ENCODE measurements at regions not wholly inside any gene's neighbourhood (a gene's known extent, or its start where the extent isn't known, plus 50 kb on each side); places are given as distances from the start of the nearest gene placed in this dataset.
"Not testable (repeated sequence)": the region's sequence is repeated elsewhere in the genome, so short reads cannot be mapped to it uniquely, and the experiment has no call there.

DNA sequence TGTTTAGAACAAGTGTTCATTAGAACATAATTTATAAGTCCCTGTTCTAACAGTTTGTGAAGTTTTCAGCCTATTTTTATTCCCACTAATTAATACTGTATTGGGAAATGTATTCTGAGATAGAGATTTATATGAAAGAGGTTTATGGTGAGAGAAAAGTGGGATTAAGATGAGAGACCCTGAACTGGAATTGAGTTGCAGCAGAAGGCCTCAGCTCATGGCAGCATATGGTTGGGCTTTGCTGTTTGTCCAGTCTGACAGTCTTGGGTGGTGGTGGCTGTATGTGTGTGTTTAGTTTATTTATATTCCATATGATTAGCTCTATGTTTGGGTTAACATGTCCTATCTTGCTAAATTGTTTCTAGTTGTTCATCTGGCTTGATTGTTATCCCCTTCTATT is 575.1 kb downstream of the SLITRK5 start:
- DNase-seq: no peak

DNA sequence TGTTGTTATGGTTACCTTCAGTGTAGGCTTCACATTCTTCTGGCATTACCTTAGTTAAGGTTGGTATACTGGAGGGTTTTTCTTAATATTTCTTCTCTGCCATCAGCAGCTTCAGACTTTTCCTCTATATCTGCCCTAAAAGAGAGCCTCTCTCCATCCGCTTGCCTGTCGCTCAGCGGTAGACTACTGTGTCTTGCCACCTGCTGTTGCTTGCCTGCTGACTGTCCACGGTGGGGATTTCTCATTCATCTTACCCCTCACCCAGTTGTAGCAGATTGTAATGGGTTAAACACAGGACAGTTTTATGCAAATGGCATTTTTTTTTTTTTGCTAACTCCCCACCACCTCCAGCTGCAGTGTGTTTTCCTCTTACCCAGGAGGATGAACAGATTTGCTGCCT is 577.2 kb downstream of the SLITRK5 start:
- DNase-seq: no peak

DNA sequence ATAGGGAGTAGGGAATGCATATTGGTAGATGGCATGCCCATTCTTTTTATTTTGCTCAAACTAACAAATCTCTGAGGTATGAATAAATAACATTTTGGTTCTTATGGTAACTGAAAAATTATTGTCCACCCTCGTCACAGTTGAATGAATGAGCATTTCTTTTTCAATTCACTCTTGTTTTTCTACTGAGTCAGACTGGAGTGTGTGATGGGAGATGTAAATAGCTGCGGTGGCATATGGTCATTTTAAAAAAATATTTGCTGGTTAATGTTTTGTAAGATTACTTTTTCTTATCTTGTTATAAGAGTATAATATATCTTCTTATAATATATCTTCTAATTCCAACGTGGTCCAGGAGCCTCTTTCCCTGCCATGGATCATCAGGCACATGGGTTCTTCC is 586.5 kb downstream of the SLITRK5 start:
- DNase-seq: no peak

DNA sequence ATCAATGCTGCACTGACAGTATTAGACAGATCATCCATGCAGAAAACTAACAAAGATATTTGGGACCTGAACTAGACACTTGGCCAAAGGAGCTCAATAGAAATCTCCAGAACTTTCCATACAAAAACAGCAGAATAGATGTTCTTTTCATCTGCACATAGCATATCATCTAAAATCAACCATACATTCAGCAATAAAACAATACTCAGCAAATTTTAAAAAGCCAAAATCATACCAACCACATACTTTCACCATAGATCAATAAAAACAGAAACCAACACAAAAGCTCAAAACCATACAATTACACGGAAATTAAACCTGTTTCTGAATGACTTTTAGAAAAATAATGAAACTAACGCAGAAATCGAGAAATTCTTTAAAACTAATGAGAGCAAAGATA is 592.6 kb downstream of the SLITRK5 start:
- no peak for DNase-seq

DNA sequence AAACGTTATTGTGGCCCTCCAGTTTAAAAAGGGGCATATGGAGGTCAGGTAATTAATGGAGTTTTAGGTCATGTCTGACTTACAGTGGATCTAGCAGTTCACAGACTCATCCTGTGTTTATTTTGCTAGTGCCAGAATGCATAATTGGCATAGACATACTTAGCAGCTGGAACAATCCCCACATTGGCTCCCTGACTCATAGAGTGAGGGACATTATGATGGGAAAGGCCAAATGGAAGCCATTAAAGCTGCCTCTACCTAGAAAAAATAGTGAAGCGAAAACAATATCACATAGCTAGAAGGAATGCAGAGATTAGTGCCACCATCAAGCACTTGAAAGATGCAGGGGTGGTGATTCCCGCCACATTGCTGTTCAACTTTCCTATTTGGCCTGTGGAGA is 610.7 kb downstream of the SLITRK5 start:
- DNase-seq: no peak

DNA sequence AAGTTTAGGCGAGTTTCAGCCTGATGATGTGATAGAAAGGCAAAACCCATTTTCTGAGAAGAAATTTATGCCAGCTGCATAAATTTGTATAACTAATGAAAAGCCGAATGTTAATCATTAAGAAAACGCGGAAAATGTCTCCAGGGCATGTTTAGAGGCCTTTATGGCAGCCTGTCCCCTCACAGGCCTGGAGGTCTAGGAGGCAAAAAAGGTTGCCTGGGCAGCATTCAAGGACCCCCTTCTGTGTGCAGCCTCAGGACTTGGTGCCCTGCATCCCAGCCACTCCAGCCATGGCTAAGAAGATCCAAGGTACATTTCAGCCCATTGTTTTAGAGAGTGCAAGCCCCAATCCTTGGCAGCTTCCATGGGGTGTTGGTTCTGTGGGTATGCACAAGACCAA is 614.2 kb downstream of the SLITRK5 start:
- DNase-seq: no peak

DNA sequence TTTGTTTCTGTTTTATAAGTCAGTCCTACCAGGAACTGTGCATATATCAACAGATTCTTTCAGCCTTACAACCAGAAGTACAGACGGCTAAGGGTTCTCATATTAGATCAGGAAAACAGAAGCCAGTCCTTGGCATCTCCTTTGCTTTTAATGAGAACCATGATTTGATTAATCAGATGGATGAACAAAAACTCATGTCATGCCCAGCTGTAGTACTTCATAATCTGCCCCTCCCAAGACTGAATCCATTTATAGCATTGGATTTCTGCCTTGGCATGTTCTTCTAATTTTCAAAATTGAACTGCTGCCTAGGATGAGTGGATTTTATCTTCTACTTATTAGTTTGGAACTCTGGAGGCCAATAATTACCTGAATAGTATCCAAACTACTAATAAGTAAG is 617.2 kb downstream of the SLITRK5 start:
- no peak for DNase-seq

DNA sequence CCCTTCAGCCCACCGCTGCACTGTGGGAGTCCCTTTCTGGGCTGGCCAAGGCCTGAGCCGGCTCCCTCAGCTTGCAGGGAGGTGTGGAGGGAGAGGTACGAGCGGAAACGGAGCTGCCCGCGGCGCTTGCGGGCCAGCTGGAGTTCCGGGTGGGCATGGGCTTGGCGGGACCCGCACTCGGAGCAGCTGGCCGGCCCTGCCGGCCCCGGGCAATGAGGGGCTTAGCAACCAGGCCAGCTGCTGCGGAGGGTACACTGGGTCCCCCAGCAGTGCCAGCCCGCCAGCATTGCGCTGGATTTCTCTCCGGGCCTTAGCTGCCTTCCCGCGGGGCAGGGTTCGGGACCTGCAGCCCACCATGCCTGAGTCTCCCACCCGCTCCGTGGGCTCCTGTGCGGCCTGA is 620.6 kb downstream of the SLITRK5 start:
- DNase-seq: not testable (repeated sequence)

DNA sequence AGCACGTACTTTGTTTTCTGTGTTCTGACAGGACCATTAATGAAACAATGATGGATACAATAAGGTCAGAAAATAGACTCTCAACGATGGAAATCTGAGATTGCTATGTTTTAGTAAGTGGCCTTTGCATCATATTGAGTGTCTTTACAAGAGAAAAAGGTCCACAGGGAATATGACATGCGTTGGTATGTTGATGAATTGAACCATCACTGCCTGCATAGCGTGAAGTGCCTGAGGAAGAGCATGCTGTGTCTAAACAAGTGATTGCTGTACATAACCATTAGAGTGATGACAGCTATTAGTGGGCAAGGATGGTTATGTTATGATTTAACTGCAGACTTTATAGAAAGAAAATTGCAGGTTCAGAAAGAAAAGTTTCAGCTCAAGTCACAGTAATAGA is 623.2 kb downstream of the SLITRK5 start:
- no peak for DNase-seq

DNA sequence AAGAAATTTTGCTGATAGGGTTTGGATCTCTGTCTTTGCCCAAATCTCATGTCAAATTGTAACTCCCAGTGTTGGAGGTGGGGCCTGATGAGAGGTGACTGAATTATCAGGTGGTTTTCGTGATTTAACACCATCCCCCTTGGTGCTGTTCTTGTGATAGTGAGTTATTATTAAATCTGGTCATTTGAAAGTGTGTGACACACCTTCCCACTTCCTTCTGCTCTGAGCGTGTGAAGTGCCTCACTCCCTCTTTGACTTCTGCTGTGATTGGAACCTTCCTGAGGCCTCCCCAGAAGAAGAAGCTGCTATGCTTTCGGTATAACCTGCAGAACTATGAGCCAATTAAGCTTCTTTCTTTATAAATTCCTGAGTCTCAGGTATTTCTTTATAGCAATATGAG is 632.0 kb downstream of the SLITRK5 start:
- no peak for DNase-seq

DNA sequence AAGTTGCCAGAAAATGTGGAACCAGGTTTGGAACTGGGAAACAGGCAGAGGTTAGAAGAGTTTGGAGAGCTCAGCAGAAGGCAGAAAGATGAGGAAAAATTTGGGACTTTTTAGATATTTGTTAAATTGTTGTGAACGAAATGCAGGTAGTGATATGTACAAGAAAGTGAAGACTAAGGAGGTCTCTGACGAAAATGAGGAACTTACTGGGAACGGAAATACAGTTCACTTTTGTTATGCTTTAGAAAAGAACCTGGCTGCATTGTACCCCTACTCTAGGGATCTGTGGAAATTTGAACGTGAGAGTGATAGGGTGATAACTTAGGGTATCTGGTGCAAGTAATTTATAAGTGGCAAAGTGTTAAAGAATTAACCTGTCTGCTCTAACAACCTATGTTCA is 632.4 kb downstream of the SLITRK5 start:
- no peak for DNase-seq

DNA sequence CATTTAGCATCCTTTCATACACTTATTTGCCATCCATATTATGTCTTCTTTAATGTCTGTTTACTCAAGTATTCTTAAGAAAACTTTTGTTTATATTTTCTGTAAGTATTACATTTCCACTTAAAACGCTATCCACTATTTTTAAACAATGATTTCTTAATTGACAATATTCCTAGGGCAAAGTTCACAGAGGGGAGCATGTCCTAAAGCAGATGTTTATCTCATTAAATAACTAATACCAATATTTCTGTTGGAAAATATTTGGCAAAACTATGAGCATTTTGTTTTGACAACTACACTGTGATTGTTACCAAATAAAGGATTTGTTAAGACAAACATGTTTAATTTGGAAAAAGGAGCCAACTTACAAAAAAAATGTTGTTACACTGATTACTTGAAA is 643.3 kb downstream of the SLITRK5 start:
- DNase-seq: no peak

DNA sequence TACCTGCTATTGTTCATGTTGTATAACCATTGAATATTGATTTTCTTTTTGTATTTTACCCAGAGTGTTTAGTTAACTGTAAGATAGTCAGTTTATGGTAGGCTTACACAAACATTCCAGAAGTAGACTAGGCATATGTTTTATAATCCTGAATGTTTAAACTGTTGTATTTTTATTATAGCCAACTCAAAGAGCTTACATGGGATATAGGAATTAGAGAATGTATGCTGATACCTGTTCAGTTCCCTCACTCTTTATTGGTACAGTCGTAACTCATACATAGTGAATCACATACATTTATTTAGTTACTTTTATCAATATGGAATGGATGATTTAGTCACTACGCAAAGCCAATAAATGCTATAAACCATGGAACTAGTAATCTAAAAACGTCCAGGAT is 657.9 kb downstream of the SLITRK5 start:
- no peak for DNase-seq

DNA sequence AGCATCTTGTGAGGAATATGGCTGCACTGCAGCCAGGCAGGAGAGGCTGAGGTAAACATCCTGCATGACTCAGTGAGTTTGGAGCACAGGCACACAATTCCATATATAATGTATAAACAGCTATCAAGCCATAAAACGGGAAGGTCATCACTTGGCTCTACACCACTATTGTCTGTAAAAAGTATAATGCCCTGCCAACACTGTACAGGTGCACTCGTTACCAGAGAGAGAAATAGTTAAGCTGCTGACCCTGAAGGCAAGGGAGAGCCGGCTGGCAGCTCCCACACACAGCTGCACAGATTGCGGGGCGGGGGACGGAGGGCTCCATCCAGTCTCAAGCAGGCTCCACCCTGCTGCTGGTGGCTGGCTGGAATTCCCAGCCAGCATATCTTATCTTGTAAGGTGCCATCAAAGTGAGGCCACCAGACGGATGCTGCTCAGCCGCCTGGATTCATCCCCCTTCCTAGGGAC is 668.1 kb downstream of the SLITRK5 start:
- DNase-seq: no peak

DNA sequence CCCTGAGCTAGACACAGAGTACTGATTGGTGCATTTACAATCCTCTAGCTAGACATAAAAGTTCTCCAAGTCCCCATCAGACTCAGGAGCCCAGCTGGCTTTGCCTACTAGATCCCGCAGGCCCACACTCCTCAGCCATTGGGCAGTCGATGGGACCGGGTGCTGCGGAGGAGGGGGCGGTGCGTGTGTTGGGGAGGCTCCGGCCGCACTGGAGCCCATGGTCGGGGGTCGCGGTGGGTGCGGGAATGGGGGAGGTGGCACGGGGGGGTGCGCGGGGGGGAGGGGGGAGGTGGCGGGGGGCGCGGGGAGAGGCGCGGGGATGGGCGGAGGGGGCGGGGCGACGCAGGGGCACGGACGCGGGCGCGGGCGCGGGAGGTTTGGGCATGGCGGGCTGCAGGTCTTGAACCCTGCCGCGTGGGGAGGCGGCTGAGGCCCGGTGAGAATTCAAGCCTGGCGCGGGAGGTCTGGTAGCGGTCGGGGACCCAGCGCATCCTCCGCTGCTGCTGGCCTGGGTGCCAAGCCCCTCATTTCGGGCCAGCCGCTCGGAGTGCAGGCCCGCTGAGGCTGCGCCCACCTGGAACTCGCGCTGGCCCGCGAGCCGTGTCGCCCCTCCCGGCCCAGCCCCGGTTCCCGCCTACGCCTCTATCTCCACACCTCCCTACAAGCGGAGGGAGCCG is 674.1 kb downstream of the SLITRK5 start:
- DNase-seq: no peak

DNA sequence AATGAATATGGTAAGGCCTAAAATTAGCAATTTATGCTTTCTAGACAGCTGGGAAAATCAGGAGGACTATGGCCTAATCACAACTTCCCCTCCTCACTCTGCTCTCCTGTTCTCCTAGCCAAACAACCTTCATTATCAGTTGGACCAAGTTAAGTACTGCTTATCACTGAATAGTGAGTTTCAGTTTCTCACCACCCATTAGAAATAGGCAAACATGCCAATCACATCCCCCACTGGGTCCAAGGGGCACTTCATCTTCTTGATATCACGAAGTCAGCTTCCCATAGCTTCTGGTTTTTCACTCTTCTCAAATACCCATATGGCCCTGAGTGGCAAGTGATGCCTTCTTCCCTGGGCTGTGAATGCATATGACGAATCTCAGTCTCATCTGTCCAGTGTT is 689.6 kb downstream of the SLITRK5 start:
- no peak for DNase-seq

DNA sequence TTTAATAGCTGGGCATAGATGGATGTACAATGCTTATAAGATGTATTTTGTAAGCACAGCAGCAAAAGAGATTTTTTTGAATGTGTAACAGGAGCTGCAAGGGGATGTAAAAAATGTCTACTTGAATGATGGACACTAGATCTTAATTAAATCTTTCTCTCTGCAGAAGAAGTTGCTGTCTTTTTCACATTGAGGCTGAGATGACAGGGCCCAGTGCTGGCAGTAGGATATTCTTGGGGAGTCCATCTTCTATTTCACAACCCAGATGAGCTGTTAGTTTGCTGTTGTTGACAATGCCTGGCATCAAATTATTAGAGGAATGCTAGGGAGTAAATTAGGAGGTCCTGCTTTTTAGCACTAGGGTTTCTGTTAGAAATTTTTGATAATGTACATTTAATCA is 698.7 kb downstream of the SLITRK5 start:
- DNase-seq: no peak

DNA sequence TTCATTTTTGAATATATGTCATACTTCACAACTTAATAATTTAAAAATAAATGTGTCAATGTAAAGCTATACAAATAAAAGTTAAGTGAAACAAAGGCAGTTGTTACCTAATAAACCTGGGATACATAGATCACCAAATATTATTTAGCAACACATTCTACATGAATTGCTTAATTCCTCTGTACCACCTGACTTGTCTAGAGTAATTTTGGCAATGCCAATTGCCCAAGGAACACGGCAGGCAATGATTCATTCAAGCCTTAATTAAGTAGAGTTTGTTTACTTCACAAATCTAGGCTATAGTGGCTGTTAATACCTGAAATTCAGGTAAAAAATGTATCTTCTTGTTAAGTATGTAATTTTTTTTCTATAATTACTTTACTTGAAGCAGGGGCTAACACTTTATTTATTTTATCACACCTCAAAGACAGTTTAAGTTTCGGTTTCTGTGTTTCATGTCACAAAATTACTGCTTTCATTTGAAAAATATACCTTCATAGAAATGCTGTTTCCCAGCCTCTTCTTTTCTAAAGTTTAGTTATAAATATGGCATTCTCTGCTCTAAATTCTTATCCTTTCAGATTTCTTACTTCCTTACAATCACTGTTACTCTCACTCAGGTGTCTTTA is 705.7 kb downstream of the SLITRK5 start:
- DNase-seq: no peak

DNA sequence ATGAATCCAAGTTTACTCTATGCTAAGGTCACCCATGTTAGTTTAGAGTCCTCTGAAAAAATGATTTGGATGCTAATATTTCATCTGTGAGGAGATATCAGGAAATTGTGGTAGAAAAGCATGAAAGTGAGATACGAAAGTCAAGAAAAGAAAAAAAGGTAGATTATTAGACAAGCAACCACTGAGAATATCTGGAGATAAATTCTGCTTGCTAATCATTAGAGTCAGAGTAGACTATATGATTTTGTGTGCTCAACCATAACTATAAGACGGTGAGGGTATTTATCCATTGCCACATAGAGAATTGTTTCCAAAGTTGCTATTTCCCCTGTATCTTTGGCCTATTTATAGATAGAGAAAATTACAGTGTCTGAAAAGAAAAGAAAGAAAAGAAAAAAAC is 706.7 kb downstream of the SLITRK5 start:
- DNase-seq: no peak

DNA sequence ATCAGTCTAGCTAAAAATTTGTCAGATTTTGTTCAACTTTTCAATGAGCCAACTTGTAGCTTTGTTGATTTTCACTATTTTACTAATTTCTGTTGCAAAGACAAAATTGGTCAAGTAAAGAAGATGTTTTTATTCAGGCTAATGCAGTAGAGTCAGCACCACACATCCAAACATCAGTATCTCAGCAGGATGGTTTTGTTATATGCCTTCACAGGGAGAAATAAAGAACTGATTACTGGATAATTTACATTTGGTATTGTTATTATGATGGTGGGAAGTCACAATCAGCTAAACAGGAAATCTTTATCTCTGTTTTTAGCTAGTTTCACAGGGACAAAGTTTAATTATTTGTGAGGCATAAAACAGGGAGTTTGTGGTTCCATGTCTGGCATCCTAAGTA is 713.4 kb downstream of the SLITRK5 start:
- no peak for DNase-seq

DNA sequence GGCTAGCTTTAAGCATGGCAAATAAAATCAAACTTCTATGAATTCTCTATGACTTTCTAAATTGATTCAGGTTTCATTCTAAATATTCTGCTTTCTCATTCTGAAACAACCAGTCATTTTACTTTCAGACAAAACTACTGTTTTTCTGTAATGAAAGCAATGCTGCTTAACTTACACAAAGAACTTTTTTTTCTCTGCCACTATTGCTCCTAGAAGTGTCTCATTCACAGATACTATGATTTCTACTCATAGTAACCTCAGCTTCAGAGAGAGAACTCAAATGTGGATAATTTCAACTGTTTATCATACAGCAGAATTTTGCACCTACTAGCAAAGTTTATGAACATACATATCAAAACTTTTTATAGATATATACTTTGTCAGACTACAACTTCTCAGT is 724.6 kb downstream of the SLITRK5 start:
- DNase-seq: no peak

DNA sequence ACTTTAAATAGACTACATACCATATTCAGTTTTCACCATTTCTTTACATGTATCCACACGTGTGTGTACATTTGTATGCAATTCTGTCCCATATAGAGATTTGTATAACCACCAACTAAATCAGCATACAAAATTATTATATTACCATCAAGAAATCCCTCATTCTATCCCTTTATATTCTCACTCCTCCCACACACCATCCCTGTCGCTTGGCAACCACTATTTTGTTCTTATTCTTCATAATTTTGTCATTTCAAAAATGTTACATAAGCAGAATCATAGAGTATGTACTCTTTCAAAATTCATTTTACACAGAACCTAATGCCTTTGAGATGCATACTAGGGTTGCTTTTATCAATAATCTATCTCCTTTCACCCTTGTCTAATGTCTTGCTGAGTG is 740.5 kb downstream of the SLITRK5 start:
- no peak for DNase-seq

DNA sequence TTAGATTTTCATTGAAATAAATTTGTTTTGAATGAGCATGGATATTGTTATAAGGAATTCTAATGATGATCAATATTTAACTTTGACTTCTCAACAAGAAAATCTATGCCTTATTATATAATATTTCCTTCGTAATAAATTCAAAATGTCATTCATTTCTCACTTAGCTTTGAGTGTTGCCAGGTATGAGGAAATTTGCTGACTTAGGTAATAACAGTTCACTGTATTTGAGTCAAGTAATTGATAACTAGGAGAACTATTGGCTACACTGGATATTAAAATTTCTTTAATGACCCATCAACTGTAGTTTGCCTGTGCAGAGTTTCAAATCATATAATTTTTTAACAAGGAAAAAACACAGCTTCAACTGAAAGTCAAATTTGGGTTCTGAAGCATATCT is 746.6 kb downstream of the SLITRK5 start:
- DNase-seq: no peak

DNA sequence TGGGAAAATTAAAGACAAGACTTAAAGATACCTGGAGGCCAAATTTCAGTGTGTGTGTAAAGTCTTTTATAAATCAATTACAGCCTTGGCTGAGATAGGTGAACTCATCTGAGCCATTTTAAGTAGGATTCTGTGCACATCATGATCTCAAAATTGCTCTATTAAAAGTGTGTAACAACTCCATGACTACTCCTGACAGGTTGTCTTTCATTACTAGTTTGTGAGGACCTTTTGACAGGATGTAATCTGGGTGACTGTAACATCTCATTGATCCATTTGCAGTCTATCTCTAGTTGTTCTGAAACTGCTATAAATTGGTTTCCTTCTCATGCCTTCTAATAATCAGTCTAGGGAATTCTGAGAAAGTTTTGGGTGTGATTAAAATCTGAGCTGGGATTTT is 753.3 kb downstream of the SLITRK5 start:
- no peak for DNase-seq

DNA sequence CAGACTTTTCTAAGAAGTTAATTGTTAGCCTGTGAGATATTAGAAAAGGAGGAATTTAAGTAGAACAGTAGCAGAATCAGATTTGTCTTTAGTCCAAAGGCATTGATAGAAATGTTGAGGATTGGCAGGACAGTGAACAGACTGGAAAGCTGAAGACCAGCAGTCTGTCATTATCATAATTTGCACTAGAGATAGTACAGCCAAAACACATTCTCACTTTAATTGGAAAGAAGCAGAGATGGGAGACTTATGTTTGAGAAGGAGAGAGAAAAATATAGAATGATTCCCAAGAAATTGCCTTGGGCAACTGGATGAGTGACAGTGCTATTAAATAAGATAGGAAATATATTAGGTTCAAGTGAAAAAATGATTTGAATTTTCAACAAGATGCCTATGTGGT is 755.5 kb downstream of the SLITRK5 start:
- no peak for DNase-seq
